ENCODE measurements at regions not wholly inside any gene's neighbourhood (a gene's known extent, or its start where the extent isn't known, plus 50 kb on each side); places are given as distances from the start of the nearest gene placed in this dataset.

- Histone ChIP-seq H3K4me1 (no peaks in the 10 kb centered on the region), H3K36me3 (no peaks in the 10 kb centered on the region), H3K27ac (replicated peaks) (no peak overlapping the region), H3K4me3 (no peak overlapping the region), H3K27me3 (ENCODE audit: low read depth) (no peaks in the 10 kb centered on the region), H3K9me3 (replicated peaks) (no peaks in the 10 kb centered on the region)
- DNase-seq: no peak
- TF ChIP-seq, protein P1, sequence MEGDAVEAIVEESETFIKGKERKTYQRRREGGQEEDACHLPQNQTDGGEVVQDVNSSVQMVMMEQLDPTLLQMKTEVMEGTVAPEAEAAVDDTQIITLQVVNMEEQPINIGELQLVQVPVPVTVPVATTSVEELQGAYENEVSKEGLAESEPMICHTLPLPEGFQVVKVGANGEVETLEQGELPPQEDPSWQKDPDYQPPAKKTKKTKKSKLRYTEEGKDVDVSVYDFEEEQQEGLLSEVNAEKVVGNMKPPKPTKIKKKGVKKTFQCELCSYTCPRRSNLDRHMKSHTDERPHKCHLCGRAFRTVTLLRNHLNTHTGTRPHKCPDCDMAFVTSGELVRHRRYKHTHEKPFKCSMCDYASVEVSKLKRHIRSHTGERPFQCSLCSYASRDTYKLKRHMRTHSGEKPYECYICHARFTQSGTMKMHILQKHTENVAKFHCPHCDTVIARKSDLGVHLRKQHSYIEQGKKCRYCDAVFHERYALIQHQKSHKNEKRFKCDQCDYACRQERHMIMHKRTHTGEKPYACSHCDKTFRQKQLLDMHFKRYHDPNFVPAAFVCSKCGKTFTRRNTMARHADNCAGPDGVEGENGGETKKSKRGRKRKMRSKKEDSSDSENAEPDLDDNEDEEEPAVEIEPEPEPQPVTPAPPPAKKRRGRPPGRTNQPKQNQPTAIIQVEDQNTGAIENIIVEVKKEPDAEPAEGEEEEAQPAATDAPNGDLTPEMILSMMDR (IDR thresholded peaks at IDR 0.05; ENCODE audit: borderline replicate concordance): no peak
- intact Hi-C loops (cut with micrococcal nuclease): no loop called here
These were observed 350.1 kb upstream of the ATP2B1 start for GRCh38 chr12:90058704-90059103.

- Histone ChIP-seq H3K27me3 (ENCODE audit: low read depth) (no peaks in the 10 kb centered on the region), H3K4me3 (no peak overlapping the region), H3K9me3 (replicated peaks) (no peaks in the 10 kb centered on the region), H3K27ac (replicated peaks) (no peak overlapping the region), H3K4me1 (no peaks in the 10 kb centered on the region), H3K36me3 (no peaks in the 10 kb centered on the region)
- intact Hi-C loops (cut with micrococcal nuclease): no loop called here
- DNase-seq: no peak
- TF ChIP-seq, protein P1 (IDR thresholded peaks at IDR 0.05; ENCODE audit: borderline replicate concordance): no peak
These were observed 346.4 kb upstream of the ATP2B1 start for GRCh38 chr12:90055071-90055470.

GRCh38 chr12:90048918-90049317 lies 340.3 kb upstream of the ATP2B1 start:
- H3K27ac ChIP-seq (replicated peaks): no peak overlapping the region
- DNase-seq: no peak
- H3K27me3 ChIP-seq (ENCODE audit: low read depth): no peaks in the 10 kb centered on the region
- H3K4me3 ChIP-seq: no peak overlapping the region
- intact Hi-C loops (cut with micrococcal nuclease): no loop called here
- TF ChIP-seq, protein P1 (IDR thresholded peaks at IDR 0.05; ENCODE audit: borderline replicate concordance): no peak
- H3K4me1 ChIP-seq: no peaks in the 10 kb centered on the region
- H3K36me3 ChIP-seq: no peaks in the 10 kb centered on the region
- peaks cover 3% of the 10 kb centered on the region for H3K9me3 ChIP-seq (replicated peaks)

DNA sequence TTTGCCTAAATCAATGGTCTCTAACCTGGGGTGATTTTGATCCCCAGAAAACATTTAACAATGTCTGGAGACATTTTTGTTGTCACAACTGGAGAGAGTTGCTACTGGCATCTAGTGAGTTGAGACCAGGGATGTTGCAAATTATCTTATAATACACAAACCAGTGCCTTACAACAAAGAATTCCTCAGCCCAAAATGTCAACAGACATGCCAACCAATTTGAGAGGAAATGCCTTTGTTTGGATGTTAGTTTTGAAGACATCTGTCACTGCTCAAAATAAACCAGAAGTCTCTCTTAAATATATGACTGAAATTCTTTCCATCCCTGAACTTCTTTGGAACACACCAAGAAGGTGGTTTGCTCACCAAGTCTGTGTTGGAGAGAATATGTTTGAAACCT lies 336.9 kb upstream of the ATP2B1 start:
- TF ChIP-seq, protein P1 (IDR thresholded peaks at IDR 0.05; ENCODE audit: borderline replicate concordance): no peak
- intact Hi-C loops (cut with micrococcal nuclease): no loop called here
- H3K27ac ChIP-seq (replicated peaks): no peak overlapping the region
- no peaks in the 10 kb centered on the region for H3K36me3 ChIP-seq
- H3K4me3 ChIP-seq: no peak overlapping the region
- H3K4me1 ChIP-seq: no peaks in the 10 kb centered on the region
- no peaks in the 10 kb centered on the region for H3K27me3 ChIP-seq (ENCODE audit: low read depth)
- peaks cover 3% of the 10 kb centered on the region for H3K9me3 ChIP-seq (replicated peaks)
- DNase-seq: no peak

DNA sequence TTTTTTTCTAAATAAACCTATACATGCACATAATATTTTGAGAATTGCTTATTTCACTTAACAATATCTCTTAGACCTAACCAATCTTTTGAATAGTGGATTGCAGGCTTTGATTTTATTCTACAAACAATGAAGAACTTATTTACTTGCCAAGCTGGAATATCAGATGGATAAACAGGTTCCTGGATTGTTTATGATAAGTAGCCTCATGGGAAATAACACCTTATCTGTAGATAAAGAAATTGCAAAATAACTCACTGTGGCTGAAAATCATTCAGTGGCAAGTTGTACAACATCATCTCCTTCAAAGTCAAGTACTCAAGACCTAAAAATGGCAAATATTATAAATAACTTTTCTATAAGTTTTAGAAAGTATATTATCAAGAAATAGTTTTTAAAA lies 335.4 kb upstream of the ATP2B1 start:
- no peak for DNase-seq
- TF ChIP-seq, protein P1 (IDR thresholded peaks at IDR 0.05; ENCODE audit: borderline replicate concordance): no peak
- Histone ChIP-seq H3K27ac (replicated peaks) (no peak overlapping the region), H3K4me1 (no peaks in the 10 kb centered on the region), H3K27me3 (ENCODE audit: low read depth) (no peaks in the 10 kb centered on the region), H3K36me3 (no peaks in the 10 kb centered on the region), H3K9me3 (replicated peaks) (peaks cover 3% of the 10 kb centered on the region), H3K4me3 (no peak overlapping the region)
- intact Hi-C loops (cut with micrococcal nuclease): no loop called here

Measured in left ventricle myocardium inferior (tissue), 1 donor.